ENCODE measurements at regions not wholly inside any gene's neighbourhood (a gene's known extent, or its start where the extent isn't known, plus 50 kb on each side); places are given as distances from the start of the nearest gene placed in this dataset.
A peak's percentile ranks its signal among the peaks of the same experiment; 100 is the strongest.
"Not testable (repeated sequence)": the region's sequence is repeated elsewhere in the genome, so short reads cannot be mapped to it uniquely, and the experiment has no call there.

GRCh38 chr4:66959207-66959606 lies 586.1 kb downstream of the CENPC start:
- Histone ChIP-seq H3K4me3 (ENCODE audit: low read length) (no peak overlapping the region), H3K4me1 (ENCODE audit: control insufficient read depth, insufficient read depth, low read length) (no peaks in the 10 kb centered on the region), H3K27ac (ENCODE audit: low read length) (no peak overlapping the region), H3K27me3 (ENCODE audit: control insufficient read depth, insufficient read depth, low read length) (no peaks in the 10 kb centered on the region), H3K9me3 (replicated peaks; ENCODE audit: control insufficient read depth, low read depth, low read length) (no peaks in the 10 kb centered on the region), H3K36me3 (ENCODE audit: control insufficient read depth, insufficient read depth, low read length) (no peaks in the 10 kb centered on the region)
- DNase-seq: no peak
- WGBS (ENCODE audit: insufficient coverage): 100% methylated on average over 1 of the region's 2 CpGs

GRCh38 chr4:66956852-66957251 lies 588.5 kb downstream of the CENPC start:
- no peak overlapping the region for H3K27ac ChIP-seq (ENCODE audit: low read length)
- H3K9me3 ChIP-seq (replicated peaks; ENCODE audit: control insufficient read depth, low read depth, low read length): no peaks in the 10 kb centered on the region
- no peaks in the 10 kb centered on the region for H3K4me1 ChIP-seq (ENCODE audit: control insufficient read depth, insufficient read depth, low read length)
- WGBS (ENCODE audit: insufficient coverage): 67% methylated on average over 1 of the region's 1 CpG
- no peak for DNase-seq
- H3K4me3 ChIP-seq (ENCODE audit: low read length): no peak overlapping the region
- H3K36me3 ChIP-seq (ENCODE audit: control insufficient read depth, insufficient read depth, low read length): no peaks in the 10 kb centered on the region
- H3K27me3 ChIP-seq (ENCODE audit: control insufficient read depth, insufficient read depth, low read length): no peaks in the 10 kb centered on the region

- Histone ChIP-seq H3K36me3 (ENCODE audit: control insufficient read depth, insufficient read depth, low read length) (no peaks in the 10 kb centered on the region), H3K9me3 (replicated peaks; ENCODE audit: control insufficient read depth, low read depth, low read length) (no peaks in the 10 kb centered on the region), H3K4me1 (ENCODE audit: control insufficient read depth, insufficient read depth, low read length) (no peaks in the 10 kb centered on the region), H3K4me3 (ENCODE audit: low read length) (no peak overlapping the region), H3K27ac (ENCODE audit: low read length) (no peak overlapping the region), H3K27me3 (ENCODE audit: control insufficient read depth, insufficient read depth, low read length) (no peaks in the 10 kb centered on the region)
- WGBS (ENCODE audit: insufficient coverage): 100% methylated on average over 1 of the region's 6 CpGs
- no peak for DNase-seq
Observed at GRCh38 chr4:66956426-66956825, 588.9 kb downstream of the CENPC start.

GRCh38 chr4:66955784-66956183 lies 589.5 kb downstream of the CENPC start:
- no peak overlapping the region for H3K4me3 ChIP-seq (ENCODE audit: low read length)
- no CpG with 5 or more reads among the region's 3 CpGs for WGBS (ENCODE audit: insufficient coverage)
- H3K4me1 ChIP-seq (ENCODE audit: control insufficient read depth, insufficient read depth, low read length): no peaks in the 10 kb centered on the region
- no peaks in the 10 kb centered on the region for H3K36me3 ChIP-seq (ENCODE audit: control insufficient read depth, insufficient read depth, low read length)
- no peak for DNase-seq
- no peaks in the 10 kb centered on the region for H3K27me3 ChIP-seq (ENCODE audit: control insufficient read depth, insufficient read depth, low read length)
- H3K9me3 ChIP-seq (replicated peaks; ENCODE audit: control insufficient read depth, low read depth, low read length): no peaks in the 10 kb centered on the region
- H3K27ac ChIP-seq (ENCODE audit: low read length): no peak overlapping the region

GRCh38 chr4:66949419-66949818 lies 595.9 kb downstream of the CENPC start:
- DNase-seq: peak; percentile 49
- Histone ChIP-seq H3K4me3 (ENCODE audit: low read length) (no peak overlapping the region), H3K36me3 (ENCODE audit: control insufficient read depth, insufficient read depth, low read length) (no peaks in the 10 kb centered on the region), H3K27me3 (ENCODE audit: control insufficient read depth, insufficient read depth, low read length) (no peaks in the 10 kb centered on the region), H3K9me3 (replicated peaks; ENCODE audit: control insufficient read depth, low read depth, low read length) (no peaks in the 10 kb centered on the region), H3K27ac (ENCODE audit: low read length) (no peak overlapping the region), H3K4me1 (ENCODE audit: control insufficient read depth, insufficient read depth, low read length) (no peaks in the 10 kb centered on the region)
- no CpG with 5 or more reads among the region's 1 CpG for WGBS (ENCODE audit: insufficient coverage)

GRCh38 chr4:66946761-66947160 lies 598.5 kb downstream of the CENPC start:
- H3K9me3 ChIP-seq (replicated peaks; ENCODE audit: control insufficient read depth, low read depth, low read length): no peaks in the 10 kb centered on the region
- no peaks in the 10 kb centered on the region for H3K36me3 ChIP-seq (ENCODE audit: control insufficient read depth, insufficient read depth, low read length)
- H3K27me3 ChIP-seq (ENCODE audit: control insufficient read depth, insufficient read depth, low read length): no peaks in the 10 kb centered on the region
- H3K27ac ChIP-seq (ENCODE audit: low read length): no peak overlapping the region
- WGBS (ENCODE audit: insufficient coverage): no CpG with 5 or more reads among the region's 1 CpG
- H3K4me1 ChIP-seq (ENCODE audit: control insufficient read depth, insufficient read depth, low read length): no peaks in the 10 kb centered on the region
- H3K4me3 ChIP-seq (ENCODE audit: low read length): no peak overlapping the region
- DNase-seq: no peak

- peak; percentile 73 for DNase-seq
- no peaks in the 10 kb centered on the region for H3K4me1 ChIP-seq (ENCODE audit: control insufficient read depth, insufficient read depth, low read length)
- H3K27ac ChIP-seq (ENCODE audit: low read length): no peak overlapping the region
- no CpG with 5 or more reads among the region's 4 CpGs for WGBS (ENCODE audit: insufficient coverage)
- H3K27me3 ChIP-seq (ENCODE audit: control insufficient read depth, insufficient read depth, low read length): no peaks in the 10 kb centered on the region
- H3K9me3 ChIP-seq (replicated peaks; ENCODE audit: control insufficient read depth, low read depth, low read length): no peaks in the 10 kb centered on the region
- H3K36me3 ChIP-seq (ENCODE audit: control insufficient read depth, insufficient read depth, low read length): no peaks in the 10 kb centered on the region
- no peak overlapping the region for H3K4me3 ChIP-seq (ENCODE audit: low read length)
Observed at GRCh38 chr4:66943112-66943511, 602.2 kb downstream of the CENPC start.

GRCh38 chr4:66931981-66932380 lies 613.3 kb downstream of the CENPC start:
- not testable (repeated sequence) for H3K4me3 ChIP-seq (ENCODE audit: low read length); H3K27ac ChIP-seq (ENCODE audit: low read length); H3K4me1 ChIP-seq (ENCODE audit: control insufficient read depth, insufficient read depth, low read length); DNase-seq; H3K9me3 ChIP-seq (replicated peaks; ENCODE audit: control insufficient read depth, low read depth, low read length); H3K27me3 ChIP-seq (ENCODE audit: control insufficient read depth, insufficient read depth, low read length); H3K36me3 ChIP-seq (ENCODE audit: control insufficient read depth, insufficient read depth, low read length)
- no CpG with 5 or more reads among the region's 3 CpGs for WGBS (ENCODE audit: insufficient coverage)

GRCh38 chr4:66930206-66930605 lies 615.1 kb downstream of the CENPC start:
- H3K27me3 ChIP-seq (ENCODE audit: control insufficient read depth, insufficient read depth, low read length): no peaks in the 10 kb centered on the region
- H3K36me3 ChIP-seq (ENCODE audit: control insufficient read depth, insufficient read depth, low read length): no peaks in the 10 kb centered on the region
- no peaks in the 10 kb centered on the region for H3K9me3 ChIP-seq (replicated peaks; ENCODE audit: control insufficient read depth, low read depth, low read length)
- DNase-seq: no peak
- H3K4me3 ChIP-seq (ENCODE audit: low read length): no peak overlapping the region
- no peaks in the 10 kb centered on the region for H3K4me1 ChIP-seq (ENCODE audit: control insufficient read depth, insufficient read depth, low read length)
- H3K27ac ChIP-seq (ENCODE audit: low read length): no peak overlapping the region

- no peaks in the 10 kb centered on the region for H3K36me3 ChIP-seq (ENCODE audit: control insufficient read depth, insufficient read depth, low read length)
- WGBS (ENCODE audit: insufficient coverage): no CpG with 5 or more reads among the region's 1 CpG
- no peaks in the 10 kb centered on the region for H3K27me3 ChIP-seq (ENCODE audit: control insufficient read depth, insufficient read depth, low read length)
- no peak overlapping the region for H3K27ac ChIP-seq (ENCODE audit: low read length)
- DNase-seq: peak; percentile 30
- H3K9me3 ChIP-seq (replicated peaks; ENCODE audit: control insufficient read depth, low read depth, low read length): no peaks in the 10 kb centered on the region
- no peak overlapping the region for H3K4me3 ChIP-seq (ENCODE audit: low read length)
- no peaks in the 10 kb centered on the region for H3K4me1 ChIP-seq (ENCODE audit: control insufficient read depth, insufficient read depth, low read length)
Observed at GRCh38 chr4:66929748-66930147, 615.6 kb downstream of the CENPC start.

GRCh38 chr4:66928881-66929280 lies 616.4 kb downstream of the CENPC start:
- not testable (repeated sequence) for H3K27ac ChIP-seq (ENCODE audit: low read length); H3K9me3 ChIP-seq (replicated peaks; ENCODE audit: control insufficient read depth, low read depth, low read length); H3K4me3 ChIP-seq (ENCODE audit: low read length); H3K4me1 ChIP-seq (ENCODE audit: control insufficient read depth, insufficient read depth, low read length); DNase-seq; H3K36me3 ChIP-seq (ENCODE audit: control insufficient read depth, insufficient read depth, low read length); H3K27me3 ChIP-seq (ENCODE audit: control insufficient read depth, insufficient read depth, low read length)

Data from muscle of leg (tissue), 3 donors.